SK-MEL-5 (cell line): ENCODE measurements at regions not wholly inside any gene's neighbourhood (a gene's known extent, or its start where the extent isn't known, plus 50 kb on each side); places are given as distances from the start of the nearest gene placed in this dataset.
A peak's percentile ranks its signal among the peaks of the same experiment; 100 is the strongest.
"Not testable (repeated sequence)": the region's sequence is repeated elsewhere in the genome, so short reads cannot be mapped to it uniquely, and the experiment has no call there.

ENCODE experiments used
- DNase-seq: peaks from one replicate; pipeline ENCODE4 v3.0.0-alpha.2; 2016; ENCODE audit warnings: low read depth, low spot score
- in situ Hi-C: cut with HindIII; loops from 2 replicates; pipeline ENCODE4 v1.10.0; 2016; ENCODE audit warnings: low sequenced_read_pairs, high pct_unique_total_duplicates, low pct_unique_long_range_greater_than_20kb

- no peak for DNase-seq
- in situ Hi-C loops: no loop called here
These were observed 167.6 kb upstream of the ARSJ start for GRCh38 chr4:114146947-114147618.

- in situ Hi-C loops, DNase-seq: not testable (repeated sequence)
These were observed 168.3 kb upstream of the ARSJ start for GRCh38 chr4:114147619-114148208.

- in situ Hi-C loops, DNase-seq: not testable (repeated sequence)
These were observed 169.1 kb upstream of the ARSJ start for GRCh38 chr4:114148372-114149070.

GRCh38 chr4:114156371-114156770 is 176.9 kb upstream of the ARSJ start:
- DNase-seq: no peak
- in situ Hi-C loops: no loop called here

GRCh38 chr4:114161809-114162208 is 182.4 kb upstream of the ARSJ start:
- in situ Hi-C loops: no loop called here
- no peak for DNase-seq

- DNase-seq: no peak
These were observed 183.6 kb upstream of the ARSJ start for GRCh38 chr4:114163051-114163450.

GRCh38 chr4:114173968-114174367 is 194.5 kb upstream of the ARSJ start:
- in situ Hi-C loops: no loop called here
- DNase-seq: no peak

More at GRCh38 chr4:114163051-114163450, 183.6 kb upstream of the ARSJ start:
- in situ Hi-C loops: no loop called here

GRCh38 chr4:114177628-114178027 is 198.2 kb upstream of the ARSJ start:
- in situ Hi-C loops: no loop called here

GRCh38 chr4:114178392-114178791 is 198.9 kb upstream of the ARSJ start:
- DNase-seq: no peak
- in situ Hi-C loops: no loop called here

More at GRCh38 chr4:114177628-114178027, 198.2 kb upstream of the ARSJ start:
- DNase-seq: no peak

GRCh38 chr4:114180481-114180880 is 201.0 kb upstream of the ARSJ start:
- peak; percentile 77 for DNase-seq
- in situ Hi-C loops: no loop called here

- in situ Hi-C loops: no loop called here
- no peak for DNase-seq
These were observed 205.5 kb upstream of the ARSJ start for GRCh38 chr4:114184901-114185300.

GRCh38 chr4:114187592-114187991 is 208.1 kb upstream of the ARSJ start:
- in situ Hi-C loops: no loop called here
- DNase-seq: no peak

- in situ Hi-C loops: no loop called here
- DNase-seq: no peak
These were observed 212.0 kb upstream of the ARSJ start for GRCh38 chr4:114191496-114191895.

- in situ Hi-C loops: no loop called here
- DNase-seq: no peak
These were observed 213.4 kb upstream of the ARSJ start for GRCh38 chr4:114192854-114193253.

GRCh38 chr4:114193624-114194399 is 214.4 kb upstream of the ARSJ start:
- in situ Hi-C loops: no loop called here
- no peak for DNase-seq

GRCh38 chr4:114196606-114197005 is 217.2 kb upstream of the ARSJ start:
- no peak for DNase-seq
- in situ Hi-C loops: no loop called here

- in situ Hi-C loops: no loop called here
- DNase-seq: no peak
These were observed 220.6 kb upstream of the ARSJ start for GRCh38 chr4:114200026-114200425.

GRCh38 chr4:114205261-114205660 is 225.8 kb upstream of the ARSJ start:
- in situ Hi-C loops: no loop called here
- DNase-seq: no peak
